ENCODE measurements at regions not wholly inside any gene's neighbourhood (a gene's known extent, or its start where the extent isn't known, plus 50 kb on each side); places are given as distances from the start of the nearest gene placed in this dataset.

GRCh38 chr4:119763386-119763785 lies 134.8 kb upstream of the PDE5A start:
- BruUV-seq (replicated peaks) = no TSS peak
- POLR2A ChIA-PET = no interaction called here
- no peak overlapping the region for H3K4me3 ChIP-seq (replicated peaks in 1 of 3; ENCODE audit: insufficient read depth in 1 of 3, low read depth in 2 of 3, low read length in 3 of 3)
- no peaks in the 10 kb centered on the region for H3K4me1 ChIP-seq (ENCODE audit: insufficient read depth, low read length)
- in situ Hi-C loops (cut with HindIII; ENCODE audit: extremely low pct_ligation_motif_present, low pct_unique_long_range_greater_than_20kb) (no loop called here), intact Hi-C loops (cut with micrococcal nuclease; ENCODE audit: unreplicated experiment) (no loop called here)
- FAIRE-seq (no peak), ATAC-seq (no peak), DNase-seq (ENCODE audit: low spot score) (no peak)
- no peaks in the 10 kb centered on the region for H3K79me2 ChIP-seq (ENCODE audit: insufficient read depth, low read length)
- CTCF ChIA-PET (ENCODE audit: low intra/inter-chr PET ratio, low total read pairs) = no interaction called here
- no peak overlapping the region for H3K9ac ChIP-seq (ENCODE audit: insufficient read depth, low read depth, low read length)
- H3K9me3 ChIP-seq (ENCODE audit: low read length) = no peaks in the 10 kb centered on the region
- WGBS (ENCODE audit: low lambda C conversion rate) = 0% methylated on average over 1 of the region's 1 CpG
- no peak overlapping the region for H3K27ac ChIP-seq (ENCODE audit: extremely low read length, insufficient read depth, low read length)
- H4K20me1 ChIP-seq (ENCODE audit: insufficient read depth, low read length) = no peaks in the 10 kb centered on the region
- no peak overlapping the region for H2AFZ ChIP-seq (ENCODE audit: low read length)
- H3K36me3 ChIP-seq (replicated peaks in 1 of 2; ENCODE audit: control insufficient read depth in 1 of 2, insufficient read depth in 2 of 2, low read length in 2 of 2) = no peaks in the 10 kb centered on the region
- no peaks in the 10 kb centered on the region for H3K27me3 ChIP-seq (ENCODE audit: control insufficient read depth in 1 of 2, insufficient read depth in 2 of 2, low read length in 2 of 2)
- TF ChIP-seq ZKSCAN8 (CRISPR knock-in tag; IDR thresholded peaks at IDR 0.05; ENCODE audit: borderline replicate concordance) = no peak
- TF ChIP-seq, protein P1, sequence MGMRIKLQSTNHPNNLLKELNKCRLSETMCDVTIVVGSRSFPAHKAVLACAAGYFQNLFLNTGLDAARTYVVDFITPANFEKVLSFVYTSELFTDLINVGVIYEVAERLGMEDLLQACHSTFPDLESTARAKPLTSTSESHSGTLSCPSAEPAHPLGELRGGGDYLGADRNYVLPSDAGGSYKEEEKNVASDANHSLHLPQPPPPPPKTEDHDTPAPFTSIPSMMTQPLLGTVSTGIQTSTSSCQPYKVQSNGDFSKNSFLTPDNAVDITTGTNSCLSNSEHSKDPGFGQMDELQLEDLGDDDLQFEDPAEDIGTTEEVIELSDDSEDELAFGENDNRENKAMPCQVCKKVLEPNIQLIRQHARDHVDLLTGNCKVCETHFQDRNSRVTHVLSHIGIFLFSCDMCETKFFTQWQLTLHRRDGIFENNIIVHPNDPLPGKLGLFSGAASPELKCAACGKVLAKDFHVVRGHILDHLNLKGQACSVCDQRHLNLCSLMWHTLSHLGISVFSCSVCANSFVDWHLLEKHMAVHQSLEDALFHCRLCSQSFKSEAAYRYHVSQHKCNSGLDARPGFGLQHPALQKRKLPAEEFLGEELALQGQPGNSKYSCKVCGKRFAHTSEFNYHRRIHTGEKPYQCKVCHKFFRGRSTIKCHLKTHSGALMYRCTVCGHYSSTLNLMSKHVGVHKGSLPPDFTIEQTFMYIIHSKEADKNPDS (CRISPR knock-in tag; IDR thresholded peaks at IDR 0.05) = no peak
- TF ChIP-seq ZNF646 (CRISPR knock-in tag; IDR thresholded peaks at IDR 0.05) = no peak
- no peak for TF ChIP-seq ZNF605 (CRISPR knock-in tag; IDR thresholded peaks at IDR 0.05)
- no peak for TF ChIP-seq GABPA (IDR thresholded peaks at IDR 0.05; ENCODE audit: low read depth, low read length)
- TF ChIP-seq GABPA (CRISPR knock-in tag; IDR thresholded peaks at IDR 0.05; ENCODE audit: low read depth) = no peak
- no peak overlapping the region for H3K4me2 ChIP-seq (ENCODE audit: low read depth, low read length)
